ENCODE measurements at regions not wholly inside any gene's neighbourhood (a gene's known extent, or its start where the extent isn't known, plus 50 kb on each side); places are given as distances from the start of the nearest gene placed in this dataset.

- TF ChIP-seq, protein P1, sequence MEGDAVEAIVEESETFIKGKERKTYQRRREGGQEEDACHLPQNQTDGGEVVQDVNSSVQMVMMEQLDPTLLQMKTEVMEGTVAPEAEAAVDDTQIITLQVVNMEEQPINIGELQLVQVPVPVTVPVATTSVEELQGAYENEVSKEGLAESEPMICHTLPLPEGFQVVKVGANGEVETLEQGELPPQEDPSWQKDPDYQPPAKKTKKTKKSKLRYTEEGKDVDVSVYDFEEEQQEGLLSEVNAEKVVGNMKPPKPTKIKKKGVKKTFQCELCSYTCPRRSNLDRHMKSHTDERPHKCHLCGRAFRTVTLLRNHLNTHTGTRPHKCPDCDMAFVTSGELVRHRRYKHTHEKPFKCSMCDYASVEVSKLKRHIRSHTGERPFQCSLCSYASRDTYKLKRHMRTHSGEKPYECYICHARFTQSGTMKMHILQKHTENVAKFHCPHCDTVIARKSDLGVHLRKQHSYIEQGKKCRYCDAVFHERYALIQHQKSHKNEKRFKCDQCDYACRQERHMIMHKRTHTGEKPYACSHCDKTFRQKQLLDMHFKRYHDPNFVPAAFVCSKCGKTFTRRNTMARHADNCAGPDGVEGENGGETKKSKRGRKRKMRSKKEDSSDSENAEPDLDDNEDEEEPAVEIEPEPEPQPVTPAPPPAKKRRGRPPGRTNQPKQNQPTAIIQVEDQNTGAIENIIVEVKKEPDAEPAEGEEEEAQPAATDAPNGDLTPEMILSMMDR (IDR thresholded peaks at IDR 0.05): no peak
Observed at GRCh38 chr4:96524311-96524875, 684.5 kb downstream of the PDHA2 start.

GRCh38 chr4:96525898-96526297 is 686.0 kb downstream of the PDHA2 start:
- no peaks in the 10 kb centered on the region for H3K27me3 Mint-ChIP-seq (ENCODE audit: low read depth, poor library complexity)
- TF ChIP-seq, protein P1 (IDR thresholded peaks at IDR 0.05): no peak
- H3K9me3 Mint-ChIP-seq: peaks cover 4% of the 10 kb centered on the region
- H3K36me3 Mint-ChIP-seq (ENCODE audit: low read depth): no peaks in the 10 kb centered on the region
- H3K4me1 Mint-ChIP-seq: no peaks in the 10 kb centered on the region
- no peak for DNase-seq
- H3K4me3 Mint-ChIP-seq: no peak overlapping the region
- H3K27ac Mint-ChIP-seq: no peak overlapping the region

More at GRCh38 chr4:96524311-96524875, 684.5 kb downstream of the PDHA2 start:
- no peaks in the 10 kb centered on the region for H3K36me3 Mint-ChIP-seq (ENCODE audit: low read depth)
- no peaks in the 10 kb centered on the region for H3K4me1 Mint-ChIP-seq
- no peaks in the 10 kb centered on the region for H3K27me3 Mint-ChIP-seq (ENCODE audit: low read depth, poor library complexity)
- no peak overlapping the region for H3K27ac Mint-ChIP-seq
- no peak for DNase-seq
- H3K9me3 Mint-ChIP-seq: peaks cover 7% of the 10 kb centered on the region
- no peak overlapping the region for H3K4me3 Mint-ChIP-seq

GRCh38 chr4:96526625-96527024 is 686.7 kb downstream of the PDHA2 start:
- DNase-seq: no peak
- Mint-ChIP-seq H3K27ac (no peak overlapping the region), H3K9me3 (peaks cover 4% of the 10 kb centered on the region), H3K4me1 (no peaks in the 10 kb centered on the region), H3K4me3 (no peak overlapping the region), H3K27me3 (ENCODE audit: low read depth, poor library complexity) (no peaks in the 10 kb centered on the region), H3K36me3 (ENCODE audit: low read depth) (no peaks in the 10 kb centered on the region)
- TF ChIP-seq, protein P1 (IDR thresholded peaks at IDR 0.05): no peak

- H3K4me1 Mint-ChIP-seq: no peaks in the 10 kb centered on the region
- TF ChIP-seq, protein P1 (IDR thresholded peaks at IDR 0.05): no peak
- H3K27ac Mint-ChIP-seq: no peak overlapping the region
- no peak for DNase-seq
- H3K36me3 Mint-ChIP-seq (ENCODE audit: low read depth): no peaks in the 10 kb centered on the region
- no peak overlapping the region for H3K4me3 Mint-ChIP-seq
- no peaks in the 10 kb centered on the region for H3K27me3 Mint-ChIP-seq (ENCODE audit: low read depth, poor library complexity)
- H3K9me3 Mint-ChIP-seq: no peaks in the 10 kb centered on the region
Observed at GRCh38 chr4:96531836-96532235, 691.9 kb downstream of the PDHA2 start.

GRCh38 chr4:96543346-96543745 is 703.5 kb downstream of the PDHA2 start:
- H3K27me3 Mint-ChIP-seq (ENCODE audit: low read depth, poor library complexity): peaks cover 8% of the 10 kb centered on the region
- H3K36me3 Mint-ChIP-seq (ENCODE audit: low read depth): no peaks in the 10 kb centered on the region
- H3K9me3 Mint-ChIP-seq: no peaks in the 10 kb centered on the region

DNA sequence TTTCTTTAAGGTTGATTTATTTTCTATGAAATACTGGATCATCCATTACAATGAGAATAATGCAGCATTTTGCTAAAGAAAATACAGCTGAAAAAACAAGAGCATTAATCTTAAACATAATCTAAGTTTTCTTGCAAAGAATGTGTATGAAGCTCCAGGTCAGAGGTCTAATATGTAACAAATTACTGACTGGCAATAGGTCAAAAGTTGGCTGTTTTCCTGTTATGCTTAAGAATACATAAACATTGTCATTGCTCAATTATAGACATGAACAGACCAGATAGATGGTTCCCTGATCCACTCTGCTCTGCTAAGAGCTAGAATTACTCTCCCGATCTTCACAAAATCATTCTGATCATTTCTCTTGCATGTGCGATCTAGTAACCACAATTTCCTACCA is 718.6 kb downstream of the PDHA2 start:
- TF ChIP-seq, protein P1 (IDR thresholded peaks at IDR 0.05): no peak
- no peak for DNase-seq
- no peaks in the 10 kb centered on the region for H3K4me1 Mint-ChIP-seq
- no peak overlapping the region for H3K4me3 Mint-ChIP-seq
- no peaks in the 10 kb centered on the region for H3K27me3 Mint-ChIP-seq (ENCODE audit: low read depth, poor library complexity)
- H3K36me3 Mint-ChIP-seq (ENCODE audit: low read depth): no peaks in the 10 kb centered on the region
- H3K9me3 Mint-ChIP-seq: no peaks in the 10 kb centered on the region
- H3K27ac Mint-ChIP-seq: no peak overlapping the region

More at GRCh38 chr4:96543346-96543745, 703.5 kb downstream of the PDHA2 start:
- DNase-seq: no peak
- TF ChIP-seq, protein P1 (IDR thresholded peaks at IDR 0.05): no peak
- Mint-ChIP-seq H3K27ac (no peak overlapping the region), H3K4me3 (no peak overlapping the region), H3K4me1 (no peaks in the 10 kb centered on the region)
